DND-41 (cell line): ENCODE measurements at regions not wholly inside any gene's neighbourhood (a gene's known extent, or its start where the extent isn't known, plus 50 kb on each side); places are given as distances from the start of the nearest gene placed in this dataset.

Source experiments
- CTCF ChIP-seq: IDR thresholded peaks from 2 replicates; pipeline ENCODE4 v1.5.1; 2012; ENCODE audit warnings: borderline replicate concordance, low read length, moderate library complexity, mild to moderate bottlenecking; ENCODE audit not compliant: poor library complexity, severe bottlenecking; ENCODE audit errors: extremely low read depth
- EZH2 ChIP-seq: IDR thresholded peaks from 3 replicates; pipeline ENCODE4 v1.6.1; 2012; ENCODE audit warnings: borderline replicate concordance, low read depth, mild to moderate bottlenecking, moderate library complexity, low read length, inconsistent platforms; ENCODE audit not compliant: severe bottlenecking

GRCh38 chr19:30669329-30670010, 297.3 kb downstream of the ZNF536 start:
- TF ChIP-seq CTCF (peak; percentile 84), EZH2 (no peak)
